T-cell (primary cell): ENCODE measurements at regions not wholly inside any gene's neighbourhood (a gene's known extent, or its start where the extent isn't known, plus 50 kb on each side); places are given as distances from the start of the nearest gene placed in this dataset.

Experiments used
- ATAC-seq, 4 experiments: fragments of 200-7000 bp in 3 of 4; fragments of 150-1000 bp in 1 of 4; cut with Tn5 transposase; replicated peaks in 1 of 4; 1 replicate in 3 of 4; 2 replicates in 1 of 4; pipeline ENCODE4 v1.10.0; 2021; ENCODE audit warnings: moderate library complexity in 3 of 4, mild to moderate bottlenecking in 2 of 4, moderate number of reproducible peaks in 1 of 4
- CTCF ChIA-PET, 2 donors: fragments of 300-600 bp; sonication (Branson Sonifier 250); formaldehyde crosslinking; loops; one replicate each; lab custom pipeline; 2022; ENCODE audit warnings: antibody characterized with exemption in 2 of 2; lab: Charles Lee
- POLR2A ChIA-PET, 2 donors: fragments of 300-600 bp; sonication (Branson Sonifier 250); formaldehyde crosslinking; loops; one replicate each; lab custom pipeline; 2022; ENCODE audit warnings: antibody characterized with exemption in 2 of 2; lab: Charles Lee
- DNase-seq, 35 experiments: peaks; one replicate each; pipeline versions ENCODE4 v3.0.0 to v3.0.0-alpha.2; 2013 to 2023
- H3K27ac ChIP-seq: one replicate; pipeline ENCODE4 v1.5.1; 2013; ENCODE audit warnings: low read length
- H3K27me3 ChIP-seq, 2 experiments: replicated peaks in 1 of 2; 1 replicate in 1 of 2; 2 replicates in 1 of 2; pipeline versions ENCODE4 v1.6.1 to v1.7.0; 2013; ENCODE audit warnings: low read length in 1 of 2, mixed read lengths in 1 of 2; ENCODE audit not compliant: control insufficient read depth in 2 of 2, insufficient read depth in 2 of 2; ENCODE audit errors: extremely low read depth in 1 of 2
- H3K36me3 ChIP-seq, 2 donors: 1 replicate in 1 of 2; 2 replicates in 1 of 2; pipeline versions ENCODE4 v1.6.1 to v1.7.0; 2013; ENCODE audit warnings: low read length in 1 of 2; ENCODE audit not compliant: control insufficient read depth in 2 of 2, insufficient read depth in 1 of 2; ENCODE audit errors: extremely low read depth in 1 of 2
- H3K4me1 ChIP-seq, 2 experiments: 1 replicate in 1 of 2; 2 replicates in 1 of 2; pipeline versions ENCODE4 v1.6.1 to v1.7.0; 2013; ENCODE audit warnings: low read length in 2 of 2, mixed read lengths in 1 of 2; ENCODE audit not compliant: insufficient read depth in 2 of 2, control insufficient read depth in 1 of 2; ENCODE audit errors: extremely low read depth in 1 of 2
- H3K4me3 ChIP-seq, 2 donors: 1 replicate in 1 of 2; 2 replicates in 1 of 2; pipeline versions ENCODE4 v1.5.1 to v1.7.0; 2013; ENCODE audit warnings: mild to moderate bottlenecking in 2 of 2, low read length in 1 of 2, moderate library complexity in 1 of 2; ENCODE audit not compliant: control insufficient read depth in 1 of 2; ENCODE audit errors: extremely low read depth in 1 of 2
- H3K9me3 ChIP-seq: 2 replicates; pipeline ENCODE4 v1.7.0; 2013
- H3K27ac Mint-ChIP-seq, 2 donors: one replicate each; pipeline ENCODE4 v1.8.0; 2020 to 2021; ENCODE audit warnings: mild to moderate bottlenecking in 2 of 2, mixed read lengths in 2 of 2
- H3K27me3 Mint-ChIP-seq, 2 donors: one replicate each; pipeline ENCODE4 v1.8.0; 2021 to 2022; ENCODE audit warnings: mixed read lengths in 2 of 2
- H3K36me3 Mint-ChIP-seq: one replicate; pipeline ENCODE4 v1.8.0; 2021; ENCODE audit warnings: mixed read lengths
- H3K4me1 Mint-ChIP-seq, 3 donors: one replicate each; pipeline ENCODE4 v1.8.0; 2020 to 2022; ENCODE audit warnings: mixed read lengths in 3 of 3, mild to moderate bottlenecking in 1 of 3
- H3K4me3 Mint-ChIP-seq, 3 donors: one replicate each; pipeline ENCODE4 v1.8.0; 2020 to 2022; ENCODE audit warnings: mild to moderate bottlenecking in 3 of 3, mixed read lengths in 3 of 3, moderate library complexity in 3 of 3
- H3K9me3 Mint-ChIP-seq, 3 donors: one replicate each; pipeline ENCODE4 v1.8.0; 2020 to 2022; ENCODE audit warnings: mixed read lengths in 3 of 3
- WGBS: methylation state at CpG from one replicate; pipeline ENCODE4 v1.1.5; 2013; ENCODE audit warnings: missing lambda C conversion rate; ENCODE audit not compliant: insufficient coverage; 5-methylcytosine and 5-hydroxymethylcytosine counted together

GRCh38 chr4:126564283-126564854 is 1068.4 kb upstream of the INTU start:
- Histone ChIP-seq H3K27me3 (no peaks in the 10 kb centered on the region), H3K4me3 (no peak overlapping the region), H3K36me3 (no peaks in the 10 kb centered on the region), H3K9me3 (no peaks in the 10 kb centered on the region), H3K27ac (no peak overlapping the region), H3K4me1 (no peaks in the 10 kb centered on the region)
- H3K27ac Mint-ChIP-seq, result no peak overlapping the region
- H3K4me3 Mint-ChIP-seq, result no peak overlapping the region
- ATAC-seq (no peak), DNase-seq (no peak)
- no CpG with 5 or more reads among the region's 5 CpGs for WGBS
- peaks cover 8 to 15% (median 12%) of the 10 kb centered on the region in 3 donors for H3K9me3 Mint-ChIP-seq
- no peaks in the 10 kb centered on the region for H3K36me3 Mint-ChIP-seq
- no peaks in the 10 kb centered on the region for H3K4me1 Mint-ChIP-seq
- no peaks in the 10 kb centered on the region for H3K27me3 Mint-ChIP-seq
- ChIA-PET CTCF (no interaction called here), POLR2A (no interaction called here)

GRCh38 chr4:126568652-126569570 is 1063.8 kb upstream of the INTU start:
- WGBS, result 70% methylated on average over 4 of the region's 7 CpGs
- no peak for DNase-seq
- H3K4me1 ChIP-seq, result no peaks in the 10 kb centered on the region
- no peaks in the 10 kb centered on the region for H3K9me3 ChIP-seq
- H3K9me3 Mint-ChIP-seq, result peaks cover 7 to 11% (median 8%) of the 10 kb centered on the region in 3 donors
- no peak overlapping the region for H3K27ac Mint-ChIP-seq
- no peak overlapping the region for H3K4me3 ChIP-seq
- ATAC-seq, result no peak
- no peaks in the 10 kb centered on the region for H3K27me3 ChIP-seq
- no peak overlapping the region for H3K27ac ChIP-seq
- no peaks in the 10 kb centered on the region for H3K27me3 Mint-ChIP-seq
- ChIA-PET CTCF (interaction anchor here in 1 of 2 donors (0.6 kb wide), 1 partner anchor 26 kb away, joined by 3 read pairs; no protein-coding TSS in a partner anchor), POLR2A (no interaction called here)
- H3K4me3 Mint-ChIP-seq, result no peak overlapping the region
- H3K36me3 Mint-ChIP-seq, result no peaks in the 10 kb centered on the region
- no peaks in the 10 kb centered on the region for H3K36me3 ChIP-seq
- no peaks in the 10 kb centered on the region for H3K4me1 Mint-ChIP-seq

- no peak for DNase-seq
- WGBS, result 35% methylated on average over 2 of the region's 2 CpGs
Observed at GRCh38 chr4:126572264-126572663, 1060.5 kb upstream of the INTU start.

GRCh38 chr4:126582737-126583136 is 1050.0 kb upstream of the INTU start:
- no peaks in the 10 kb centered on the region for H3K4me1 Mint-ChIP-seq
- ChIA-PET CTCF (no interaction called here), POLR2A (no interaction called here)
- Histone ChIP-seq H3K4me1 (no peaks in the 10 kb centered on the region), H3K36me3 (no peaks in the 10 kb centered on the region), H3K27me3 (no peaks in the 10 kb centered on the region), H3K9me3 (peaks cover 2% of the 10 kb centered on the region), H3K4me3 (no peak overlapping the region), H3K27ac (no peak overlapping the region)
- H3K9me3 Mint-ChIP-seq, result peaks cover 13 to 25% (median 19%) of the 10 kb centered on the region in 3 donors
- H3K27me3 Mint-ChIP-seq, result no peaks in the 10 kb centered on the region
- WGBS, result 67% methylated on average over 2 of the region's 2 CpGs
- no peak overlapping the region for H3K27ac Mint-ChIP-seq
- no peak overlapping the region for H3K4me3 Mint-ChIP-seq
- DNase-seq, result no peak
- ATAC-seq, result no peak
- H3K36me3 Mint-ChIP-seq, result no peaks in the 10 kb centered on the region

More at GRCh38 chr4:126572264-126572663, 1060.5 kb upstream of the INTU start:
- ATAC-seq, result no peak
- Mint-ChIP-seq H3K27me3 (no peaks in the 10 kb centered on the region), H3K4me3 (no peak overlapping the region), H3K4me1 (no peaks in the 10 kb centered on the region), H3K9me3 (peaks cover under 1 to 4% (median 2%) of the 10 kb centered on the region in 3 donors), H3K36me3 (no peaks in the 10 kb centered on the region), H3K27ac (no peak overlapping the region)
- ChIA-PET CTCF (no interaction called here), POLR2A (no interaction called here)
- no peak overlapping the region for H3K27ac ChIP-seq
- H3K4me3 ChIP-seq, result no peak overlapping the region
- H3K9me3 ChIP-seq, result no peaks in the 10 kb centered on the region
- no peaks in the 10 kb centered on the region for H3K27me3 ChIP-seq
- no peaks in the 10 kb centered on the region for H3K36me3 ChIP-seq
- no peaks in the 10 kb centered on the region for H3K4me1 ChIP-seq

- Mint-ChIP-seq H3K27me3 (no peaks in the 10 kb centered on the region), H3K9me3 (peaks cover 13 to 25% (median 19%) of the 10 kb centered on the region in 3 donors), H3K27ac (no peak overlapping the region), H3K4me3 (no peak overlapping the region), H3K4me1 (no peaks in the 10 kb centered on the region), H3K36me3 (no peaks in the 10 kb centered on the region)
- WGBS, result 80% methylated on average over 1 of the region's 1 CpG
- H3K9me3 ChIP-seq, result peaks cover 2% of the 10 kb centered on the region
- POLR2A ChIA-PET, result no interaction called here
- no peaks in the 10 kb centered on the region for H3K4me1 ChIP-seq
- ATAC-seq (no peak), DNase-seq (no peak)
- H3K4me3 ChIP-seq, result no peak overlapping the region
- no peaks in the 10 kb centered on the region for H3K27me3 ChIP-seq
- CTCF ChIA-PET, result no interaction called here
- H3K27ac ChIP-seq, result no peak overlapping the region
- no peaks in the 10 kb centered on the region for H3K36me3 ChIP-seq
Observed at GRCh38 chr4:126583509-126583908, 1049.2 kb upstream of the INTU start.

- no peaks in the 10 kb centered on the region for H3K9me3 ChIP-seq
- no peak for DNase-seq
- Mint-ChIP-seq H3K4me1 (no peaks in the 10 kb centered on the region), H3K27ac (no peak overlapping the region), H3K9me3 (peaks cover 13 to 16% (median 15%) of the 10 kb centered on the region in 3 donors), H3K4me3 (no peak overlapping the region), H3K27me3 (no peaks in the 10 kb centered on the region), H3K36me3 (no peaks in the 10 kb centered on the region)
- no peaks in the 10 kb centered on the region for H3K4me1 ChIP-seq
- ChIA-PET CTCF (no interaction called here), POLR2A (no interaction called here)
- H3K36me3 ChIP-seq, result no peaks in the 10 kb centered on the region
- no peaks in the 10 kb centered on the region for H3K27me3 ChIP-seq
- ATAC-seq, result no peak
- no peak overlapping the region for H3K27ac ChIP-seq
- no peak overlapping the region for H3K4me3 ChIP-seq
Observed at GRCh38 chr4:126591583-126591982, 1041.2 kb upstream of the INTU start.
